Keratinocyte (primary cell): ENCODE measurements at regions not wholly inside any gene's neighbourhood (a gene's known extent, or its start where the extent isn't known, plus 50 kb on each side); places are given as distances from the start of the nearest gene placed in this dataset.

Experiments
- DNase-seq: peaks from one replicate; pipeline ENCODE4 v3.0.0-alpha.2; 2011; ENCODE audit warnings: low read depth, missing footprints, low spot score
- FAIRE-seq: peaks from 2 replicates; lab custom pipeline; 2011; peaks lifted over from hg19 to GRCh38; lab: Jason Lieb, UNC
- H2AFZ ChIP-seq: 2 replicates; pipeline ENCODE4 v1.6.0; 2012; ENCODE audit warnings: low read length, control low read depth, inconsistent platforms; ENCODE audit not compliant: control insufficient read depth
- H3K27ac ChIP-seq: 2 replicates; pipeline ENCODE4 v1.5.1; 2011; ENCODE audit warnings: low read length; ENCODE audit not compliant: control insufficient read depth, insufficient read depth
- H3K27me3 ChIP-seq: 3 replicates; pipeline ENCODE4 v1.6.0; 2011; ENCODE audit warnings: low read length; ENCODE audit not compliant: control insufficient read depth, insufficient read depth; ENCODE audit errors: extremely low read depth
- H3K36me3 ChIP-seq, 2 experiments: 2 replicates in 1 of 2; 3 replicates in 1 of 2; pipeline ENCODE4 v1.5.1; 2011; ENCODE audit warnings: low read length in 2 of 2, mild to moderate bottlenecking in 1 of 2; ENCODE audit not compliant: control insufficient read depth in 2 of 2, insufficient read depth in 2 of 2; ENCODE audit errors: extremely low read depth in 1 of 2
- H3K4me1 ChIP-seq: 3 replicates; pipeline ENCODE4 v1.5.1; 2011; ENCODE audit warnings: low read length; ENCODE audit not compliant: control insufficient read depth, insufficient read depth; ENCODE audit errors: extremely low read depth
- H3K4me2 ChIP-seq: 3 replicates; pipeline ENCODE4 v1.6.0; 2011; ENCODE audit warnings: low read depth, low read length; ENCODE audit not compliant: control insufficient read depth, insufficient read depth; ENCODE audit errors: extremely low read depth
- H3K4me3 ChIP-seq, 3 experiments: fragments of 200-600 bp in 1 of 3; sonication (generic) in 1 of 3; 2 replicates in 2 of 3; 3 replicates in 1 of 3; pipeline ENCODE4 v1.5.1; 2011 to 2016; ENCODE audit warnings: low read length in 3 of 3, mild to moderate bottlenecking in 3 of 3, control low read depth in 2 of 3, inconsistent platforms in 1 of 3, low read depth in 1 of 3, mixed read lengths in 1 of 3, mixed run types in 1 of 3, moderate library complexity in 1 of 3; ENCODE audit not compliant: control insufficient read depth in 2 of 3, insufficient read depth in 2 of 3; ENCODE audit errors: extremely low read depth in 1 of 3
- H3K79me2 ChIP-seq: 2 replicates; pipeline ENCODE4 v1.6.0; 2012; ENCODE audit warnings: low read length; ENCODE audit not compliant: control insufficient read depth, insufficient read depth
- H3K9ac ChIP-seq: 3 replicates; pipeline ENCODE4 v1.6.0; 2011; ENCODE audit warnings: low read length; ENCODE audit not compliant: control insufficient read depth, insufficient read depth; ENCODE audit errors: extremely low read depth
- H3K9me1 ChIP-seq: 3 replicates; pipeline ENCODE4 v1.6.0; 2011; ENCODE audit warnings: low read length; ENCODE audit not compliant: control insufficient read depth, insufficient read depth; ENCODE audit errors: extremely low read depth
- H3K9me3 ChIP-seq: 2 replicates; pipeline ENCODE4 v1.5.1; 2012; ENCODE audit warnings: low read depth, low read length; ENCODE audit not compliant: control insufficient read depth
- H4K20me1 ChIP-seq: 3 replicates; pipeline ENCODE4 v1.6.0; 2011; ENCODE audit warnings: low read length; ENCODE audit not compliant: control insufficient read depth, insufficient read depth; ENCODE audit errors: extremely low read depth
- CTCF ChIP-seq, 3 experiments: IDR thresholded peaks in 1 of 3; conservative IDR thresholded peaks in 1 of 3; optimal IDR thresholded peaks in 1 of 3; 2 replicates in 2 of 3; 3 replicates in 1 of 3; pipeline versions ENCODE3 to v1.5.1; 2011; ENCODE audit warnings: low read length in 3 of 3, mild to moderate bottlenecking in 3 of 3, moderate library complexity in 2 of 3, control low read depth in 1 of 3, inconsistent platforms in 1 of 3; ENCODE audit not compliant: insufficient read depth in 2 of 3; ENCODE audit errors: extremely low read depth in 1 of 3
- EZH2 ChIP-seq: IDR thresholded peaks from one replicate; pipeline ENCODE4 v1.6.1; 2012; ENCODE audit warnings: inconsistent platforms, mild to moderate bottlenecking, low read length, moderate library complexity
- dilution Hi-C: fragments of 300-500 bp; cut with MboI; formaldehyde crosslinking; loops from one replicate; pipeline ENCODE4 v1.7.0; 2020; ENCODE audit warnings: low sequenced_read_pairs; ENCODE audit not compliant: extremely low pct_ligation_motif_present

- H3K27me3 ChIP-seq = no peaks in the 10 kb centered on the region
These were observed 356.3 kb upstream of the PKDCC start for GRCh38 chr2:41691561-41691960.

GRCh38 chr2:41694536-41695049 lies 353.2 kb upstream of the PKDCC start:
- TF ChIP-seq CTCF (optimal IDR thresholded peaks at IDR 0.05 in 1 of 3, IDR thresholded peaks at IDR 0.05 in 1 of 3, conservative IDR thresholded peaks at IDR 0.05 in 1 of 3; ENCODE audit: extremely low read depth in 1 of 3, insufficient read depth in 2 of 3, low read length in 3 of 3) = no peak
- TF ChIP-seq EZH2 = no peak
- dilution Hi-C loops = no loop called here
- H3K4me2 ChIP-seq = no peak overlapping the region
- no peak for DNase-seq
- H2AFZ ChIP-seq = no peak overlapping the region
- H4K20me1 ChIP-seq = no peaks in the 10 kb centered on the region
- H3K79me2 ChIP-seq = no peaks in the 10 kb centered on the region
- H3K4me1 ChIP-seq = no peaks in the 10 kb centered on the region
- no peaks in the 10 kb centered on the region for H3K9me3 ChIP-seq
- no peak overlapping the region for H3K27ac ChIP-seq
- H3K9ac ChIP-seq = no peak overlapping the region
- peaks cover 4% of the 10 kb centered on the region for H3K27me3 ChIP-seq
- no peak for FAIRE-seq
- H3K36me3 ChIP-seq = no peaks in the 10 kb centered on the region
- no peak overlapping the region for H3K4me3 ChIP-seq
- H3K9me1 ChIP-seq = no peaks in the 10 kb centered on the region

More at GRCh38 chr2:41691561-41691960, 356.3 kb upstream of the PKDCC start:
- FAIRE-seq (no peak), DNase-seq (no peak)
- Histone ChIP-seq H3K79me2 (no peaks in the 10 kb centered on the region), H2AFZ (no peak overlapping the region), H3K9me3 (no peaks in the 10 kb centered on the region), H4K20me1 (no peaks in the 10 kb centered on the region), H3K4me2 (no peak overlapping the region), H3K36me3 (no peaks in the 10 kb centered on the region), H3K4me3 (no peak overlapping the region), H3K9ac (no peak overlapping the region), H3K4me1 (no peaks in the 10 kb centered on the region), H3K9me1 (no peaks in the 10 kb centered on the region), H3K27ac (no peak overlapping the region)
- TF ChIP-seq EZH2 (no peak), CTCF (optimal IDR thresholded peaks at IDR 0.05 in 1 of 3, IDR thresholded peaks at IDR 0.05 in 1 of 3, conservative IDR thresholded peaks at IDR 0.05 in 1 of 3; ENCODE audit: extremely low read depth in 1 of 3, insufficient read depth in 2 of 3, low read length in 3 of 3) (no peak)
- dilution Hi-C loops = no loop called here
